K562 (cell line): ENCODE measurements at regions not wholly inside any gene's neighbourhood (a gene's known extent, or its start where the extent isn't known, plus 50 kb on each side); places are given as distances from the start of the nearest gene placed in this dataset.

Experiments
- BRF1 ChIP-seq: IDR thresholded peaks from 3 replicates; pipeline ENCODE4 v1.6.1; 2011; ENCODE audit warnings: borderline replicate concordance, mild to moderate bottlenecking; ENCODE audit not compliant: insufficient read length; ENCODE audit errors: extremely low read depth
- CEBPG ChIP-seq, 3 experiments: fragments of 200-800 bp in 1 of 3; sonication (Bioruptor generic) in 1 of 3; sonication (generic) in 1 of 3; formaldehyde crosslinking in 1 of 3; IDR thresholded peaks in 2 of 3; conservative IDR thresholded peaks in 1 of 3; 2 replicates each; pipeline versions ENCODE4 v1.6.1 to v1.8.0; 2016 to 2022; ENCODE audit warnings: missing compliant biosample characterization in 2 of 3, missing genetic modification characterization in 2 of 3, mild to moderate bottlenecking in 1 of 3, missing genetic modification reagents in 1 of 3
- EZH2 ChIP-seq: IDR thresholded peaks from 2 replicates; pipeline ENCODE4 v1.6.1; 2012; ENCODE audit warnings: low read depth, mild to moderate bottlenecking, inconsistent platforms, low read length, borderline replicate concordance
- POLR2A ChIP-seq: fragments of 450-650 bp; conservative IDR thresholded peaks from 2 replicates; pipeline ENCODE4 v1.6.1; 2016
- SMARCB1 ChIP-seq: IDR thresholded peaks from 2 replicates; pipeline ENCODE4 v1.6.1; 2011; ENCODE audit warnings: improper control_type of control experiment, low read depth; ENCODE audit not compliant: insufficient read length
- SP1 ChIP-seq: sonication (generic); formaldehyde crosslinking; IDR thresholded peaks from 2 replicates; pipeline ENCODE4 v1.8.1; 2022; ENCODE audit warnings: mild to moderate bottlenecking, missing genetic modification reagents
- ZKSCAN1 ChIP-seq: fragments of 150-350 bp; IDR thresholded peaks from 2 replicates; pipeline ENCODE4 v1.6.1; 2016; ENCODE audit warnings: low read depth, low read length
- ZNF165 ChIP-seq: fragments of 250-450 bp; sonication (Bioruptor Pico); IDR thresholded peaks from 2 replicates; pipeline ENCODE4 v1.4.0; 2020; ENCODE audit warnings: borderline replicate concordance
- ZNF354B ChIP-seq: fragments of 250-450 bp; sonication (Bioruptor Pico); IDR thresholded peaks from 2 replicates; pipeline ENCODE4 v1.4.0; 2020

GRCh38 chr10:58963723-58964124 lies 212.7 kb upstream of the PHYHIPL start:
- TF ChIP-seq ZNF165 (CRISPR knock-in tag) (no peak), EZH2 (no peak), SP1 (CRISPR knock-in tag) (no peak), ZKSCAN1 (no peak), SMARCB1 (no peak), POLR2A (no peak), BRF1 (no peak), CEBPG (CRISPR knock-in tag; IDR thresholded peaks at IDR 0.05) (no peak), CEBPG (tag; conservative IDR thresholded peaks at IDR 0.05 in 1 of 2, IDR thresholded peaks at IDR 0.05 in 1 of 2) (no peak), ZNF354B (CRISPR knock-in tag) (no peak)
